Astrocyte of the spinal cord (primary cell): ENCODE measurements at regions not wholly inside any gene's neighbourhood (a gene's known extent, or its start where the extent isn't known, plus 50 kb on each side); places are given as distances from the start of the nearest gene placed in this dataset.

ENCODE experiments used
- DNase-seq: peaks from one replicate; pipeline ENCODE4 v3.0.0; 2011; ENCODE audit warnings: low read depth, low spot score
- H3K4me3 ChIP-seq: 2 replicates; pipeline ENCODE4 v1.5.1; 2011; ENCODE audit warnings: low read depth, mild to moderate bottlenecking, low read length, moderate library complexity
- in situ Hi-C: cut with HindIII; loops from 2 replicates; pipeline ENCODE4 v1.10.0; 2017; ENCODE audit warnings: low sequenced_read_pairs
- TF ChIP-seq, protein P1 (sequence below): IDR thresholded peaks from 2 replicates; pipeline ENCODE4 v1.5.1; 2012; ENCODE audit warnings: low read depth, mild to moderate bottlenecking, low read length, inconsistent platforms

DNA sequence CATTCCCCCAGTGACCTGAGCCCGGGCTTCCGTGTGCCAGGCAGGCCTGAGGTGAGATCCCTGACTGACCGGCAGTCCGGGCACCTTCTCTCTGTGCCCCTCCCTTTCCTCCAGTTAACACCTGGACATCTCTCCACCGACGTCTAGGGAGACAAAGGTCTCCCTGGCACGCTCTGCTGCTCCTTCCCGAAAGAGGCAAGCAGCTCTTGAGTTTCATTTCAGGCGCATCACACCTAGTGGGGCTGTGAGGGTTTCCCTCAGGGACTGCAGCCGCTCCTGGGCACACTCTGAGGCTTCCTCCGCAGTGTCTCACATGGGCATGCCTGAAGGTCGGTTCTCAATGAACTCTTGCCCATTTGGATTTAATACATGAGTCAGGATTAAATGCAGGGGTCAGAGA is 322.7 kb downstream of the CTTN start:
- TF ChIP-seq, protein P1, sequence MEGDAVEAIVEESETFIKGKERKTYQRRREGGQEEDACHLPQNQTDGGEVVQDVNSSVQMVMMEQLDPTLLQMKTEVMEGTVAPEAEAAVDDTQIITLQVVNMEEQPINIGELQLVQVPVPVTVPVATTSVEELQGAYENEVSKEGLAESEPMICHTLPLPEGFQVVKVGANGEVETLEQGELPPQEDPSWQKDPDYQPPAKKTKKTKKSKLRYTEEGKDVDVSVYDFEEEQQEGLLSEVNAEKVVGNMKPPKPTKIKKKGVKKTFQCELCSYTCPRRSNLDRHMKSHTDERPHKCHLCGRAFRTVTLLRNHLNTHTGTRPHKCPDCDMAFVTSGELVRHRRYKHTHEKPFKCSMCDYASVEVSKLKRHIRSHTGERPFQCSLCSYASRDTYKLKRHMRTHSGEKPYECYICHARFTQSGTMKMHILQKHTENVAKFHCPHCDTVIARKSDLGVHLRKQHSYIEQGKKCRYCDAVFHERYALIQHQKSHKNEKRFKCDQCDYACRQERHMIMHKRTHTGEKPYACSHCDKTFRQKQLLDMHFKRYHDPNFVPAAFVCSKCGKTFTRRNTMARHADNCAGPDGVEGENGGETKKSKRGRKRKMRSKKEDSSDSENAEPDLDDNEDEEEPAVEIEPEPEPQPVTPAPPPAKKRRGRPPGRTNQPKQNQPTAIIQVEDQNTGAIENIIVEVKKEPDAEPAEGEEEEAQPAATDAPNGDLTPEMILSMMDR, result no peak
- in situ Hi-C loops, result no loop called here
- H3K4me3 ChIP-seq, result no peak overlapping the region
- no peak for DNase-seq

DNA sequence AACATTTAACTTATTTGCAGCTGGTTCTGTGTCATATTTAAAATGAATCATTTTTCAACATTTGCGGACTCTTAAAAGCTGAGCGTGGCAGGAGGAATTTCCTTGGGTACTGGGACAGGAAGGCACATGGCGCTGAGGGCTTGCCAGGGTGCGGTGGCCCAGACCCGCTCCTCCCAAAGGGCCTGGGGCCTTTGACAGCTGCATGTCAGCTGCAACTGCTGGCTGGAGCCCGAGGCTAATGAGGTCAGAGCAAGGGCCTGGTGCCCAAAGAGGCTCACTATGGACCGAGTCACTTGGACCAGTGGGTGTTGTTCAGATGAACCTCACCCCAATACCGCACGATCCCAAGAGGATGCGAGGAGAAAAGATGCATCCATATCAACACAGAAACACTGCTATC is 326.9 kb downstream of the CTTN start:
- in situ Hi-C loops, result no loop called here
- DNase-seq, result no peak
- TF ChIP-seq, protein P1, result no peak
- no peak overlapping the region for H3K4me3 ChIP-seq

DNA sequence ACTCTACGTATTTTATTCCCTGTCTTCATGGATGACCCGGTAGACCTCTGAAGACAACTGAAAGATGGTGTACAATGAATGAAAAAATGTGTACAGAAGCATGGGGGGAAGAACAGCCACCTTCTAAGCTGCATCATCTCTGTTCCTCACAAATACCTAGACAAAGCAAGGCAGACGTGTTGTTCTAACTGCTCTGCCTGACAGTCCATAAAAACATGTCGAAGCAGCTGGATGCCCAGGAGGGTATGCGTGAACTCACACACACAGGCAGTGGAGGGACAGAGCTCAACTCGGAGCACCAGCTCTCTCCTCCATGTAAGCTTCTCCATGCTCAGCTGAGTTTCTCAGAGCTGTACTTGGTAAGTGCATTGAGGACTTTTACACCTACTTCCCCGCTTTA is 327.4 kb downstream of the CTTN start:
- in situ Hi-C loops, result no loop called here
- TF ChIP-seq, protein P1, result no peak
- no peak for DNase-seq
- H3K4me3 ChIP-seq, result no peak overlapping the region

DNA sequence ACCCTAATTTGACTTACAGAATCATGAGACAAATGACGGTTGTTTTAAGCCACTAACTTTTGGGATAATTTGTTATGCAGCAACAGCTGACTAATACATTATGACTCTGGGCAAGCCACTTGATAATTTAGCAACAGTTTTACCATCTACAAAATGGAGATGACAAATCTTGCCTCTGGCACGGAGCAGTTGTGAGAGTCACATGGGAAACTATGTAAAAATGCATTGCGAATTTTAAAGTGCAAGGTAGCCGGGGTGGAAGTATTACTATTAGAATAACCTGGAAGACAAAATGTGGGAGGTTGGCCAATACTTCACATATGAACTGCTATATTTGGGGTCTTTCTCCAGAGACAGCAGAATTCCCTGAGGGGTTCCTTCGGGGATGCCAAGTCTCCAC is 328.7 kb downstream of the CTTN start:
- in situ Hi-C loops, result no loop called here
- TF ChIP-seq, protein P1, result no peak
- DNase-seq, result no peak
- H3K4me3 ChIP-seq, result no peak overlapping the region

DNA sequence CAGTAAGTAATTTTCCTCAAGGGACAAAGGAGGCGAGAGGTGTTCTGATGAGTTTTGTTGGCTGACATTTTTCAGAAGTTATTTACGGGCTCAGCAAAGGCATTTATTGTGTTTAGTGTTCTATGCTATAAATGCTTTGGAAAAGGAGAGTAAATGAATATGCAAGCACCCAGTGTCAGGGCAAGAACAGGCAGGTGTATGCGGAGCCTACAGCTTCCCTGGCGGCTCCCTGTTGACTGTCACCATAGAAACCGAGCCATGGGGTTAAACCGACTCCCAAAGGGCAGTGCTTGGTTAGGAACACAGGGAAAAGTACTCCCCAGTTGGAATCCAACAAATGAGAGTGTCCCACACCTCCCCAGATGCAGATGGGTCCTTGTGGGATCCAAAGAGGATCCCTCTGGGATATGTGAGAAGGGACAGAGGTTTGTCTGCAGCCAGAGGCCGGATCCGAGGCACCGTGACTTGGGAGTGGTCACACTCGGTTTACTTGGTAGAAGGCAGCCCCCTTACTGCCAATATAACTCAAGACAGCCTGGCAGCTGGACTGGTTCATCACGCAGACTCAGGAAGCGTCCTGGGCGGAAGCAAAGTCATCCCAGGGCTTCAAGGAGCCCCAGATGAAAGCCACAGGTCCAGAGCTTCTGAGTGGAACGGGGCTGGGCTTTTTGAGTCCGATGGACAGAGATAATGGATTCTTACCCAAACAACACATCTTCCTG is 329.7 kb downstream of the CTTN start:
- H3K4me3 ChIP-seq, result no peak overlapping the region
- DNase-seq, result no peak
- TF ChIP-seq, protein P1, result no peak
- in situ Hi-C loops, result no loop called here

DNA sequence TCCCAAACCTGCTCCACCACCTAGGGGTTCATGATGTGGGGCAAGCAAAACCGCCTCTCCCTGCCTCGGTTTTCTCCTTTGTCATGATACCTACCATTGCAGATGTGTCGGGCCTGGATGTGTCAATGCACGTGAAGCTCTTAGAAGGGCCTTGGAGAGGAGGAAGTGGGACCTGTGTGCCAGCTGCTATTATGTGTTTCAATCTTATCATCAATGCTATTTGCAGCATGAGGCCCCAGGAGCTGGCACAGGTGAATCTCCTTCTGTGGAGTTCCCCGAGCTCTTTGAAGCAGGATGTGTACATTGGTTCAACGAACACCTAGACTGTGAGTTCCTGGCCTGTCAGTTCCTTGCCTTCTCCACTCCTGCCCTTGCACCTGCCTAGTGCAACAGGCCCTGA is 331.6 kb downstream of the CTTN start:
- no peak for DNase-seq
- in situ Hi-C loops, result no loop called here
- TF ChIP-seq, protein P1, result no peak
- H3K4me3 ChIP-seq, result no peak overlapping the region
